Forelimb muscle (tissue), 1 donor: ENCODE measurements at regions not wholly inside any gene's neighbourhood (a gene's known extent, or its start where the extent isn't known, plus 50 kb on each side); places are given as distances from the start of the nearest gene placed in this dataset.
"Not testable (repeated sequence)": the region's sequence is repeated elsewhere in the genome, so short reads cannot be mapped to it uniquely, and the experiment has no call there.

Experiments used
- DNase-seq: peaks from one replicate; pipeline ENCODE4 v3.0.0-alpha.2; 2013; ENCODE audit warnings: low read depth

DNA sequence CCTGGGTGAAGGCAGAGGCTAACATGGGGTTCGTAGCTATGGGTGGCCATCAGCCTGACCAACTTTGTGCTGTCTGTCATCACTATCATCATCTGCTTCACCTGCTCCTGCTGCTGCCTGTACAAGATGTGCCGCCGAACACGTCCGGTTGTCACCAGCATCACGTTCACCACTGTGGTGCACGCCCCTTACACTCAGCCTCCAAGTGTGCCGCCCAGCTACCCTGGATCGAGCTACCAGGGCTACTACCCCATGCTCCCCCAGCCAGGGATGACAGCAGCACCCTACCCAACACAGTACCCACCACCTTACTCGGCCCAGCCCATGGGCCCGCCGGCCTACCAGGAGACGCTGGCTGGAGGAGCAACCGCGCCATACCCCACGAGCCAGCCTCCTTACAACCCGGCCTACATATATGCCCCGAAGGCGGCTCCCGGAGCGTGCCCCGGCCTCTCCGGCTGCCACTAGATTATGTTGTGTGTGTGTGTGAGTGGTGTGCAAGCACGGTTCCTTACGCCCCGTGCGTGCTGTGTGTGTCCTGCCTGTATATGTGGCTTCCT is 213.4 kb upstream of the XIST start:
- no peak for DNase-seq

DNA sequence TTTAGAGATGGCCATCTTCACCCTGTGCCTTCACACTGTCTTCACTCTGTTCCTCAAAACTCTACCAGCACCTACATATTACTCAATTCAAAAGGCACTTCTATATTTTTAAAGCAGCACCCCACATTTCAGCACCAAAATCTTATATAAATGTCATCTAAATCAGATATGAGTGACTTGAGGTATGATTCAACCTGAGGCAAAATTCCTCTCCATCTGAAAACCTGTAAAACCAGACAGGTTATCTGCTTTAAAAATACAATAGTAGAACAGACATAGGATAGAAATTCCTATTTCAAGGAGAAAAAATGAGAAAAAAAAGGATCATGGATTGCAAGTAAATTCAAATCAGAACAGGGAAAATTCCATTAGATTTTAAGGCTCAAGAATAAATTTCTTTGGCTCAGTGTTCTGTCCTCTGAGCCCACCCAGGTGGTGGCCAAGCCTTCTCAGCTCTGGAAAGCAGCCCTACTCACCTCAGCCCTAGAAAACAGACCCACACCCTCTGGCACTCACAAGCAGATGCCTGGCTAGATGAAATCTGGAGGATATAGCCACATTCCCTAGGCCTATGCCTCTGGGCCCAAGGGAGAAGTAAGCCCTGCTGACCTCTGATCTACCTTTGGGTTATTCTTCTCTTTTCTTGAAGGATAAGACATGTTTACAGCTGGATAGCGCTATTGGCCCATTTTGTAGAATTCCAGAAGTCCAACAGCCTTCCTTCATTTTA is 211.1 kb upstream of the XIST start:
- no peak for DNase-seq

DNA sequence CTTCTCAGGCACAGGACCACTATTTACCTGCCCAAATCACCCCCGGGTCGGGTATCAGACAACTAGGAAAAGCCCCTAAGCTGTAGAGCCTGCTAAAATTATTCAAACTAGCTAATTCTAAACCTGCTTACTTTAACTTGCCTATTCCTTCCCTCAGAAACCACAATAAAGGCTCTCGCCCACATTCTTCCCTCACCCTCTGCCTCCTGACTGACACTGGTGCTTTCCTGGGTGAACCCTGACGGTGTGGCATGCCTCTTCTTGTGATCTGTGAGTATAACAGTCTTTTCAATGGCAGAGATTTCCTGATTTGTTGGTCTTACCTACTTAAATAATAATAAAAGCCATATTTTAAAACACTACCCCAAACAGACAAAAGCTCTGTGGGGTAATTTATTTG is 209.4 kb upstream of the XIST start:
- DNase-seq, result no peak

DNA sequence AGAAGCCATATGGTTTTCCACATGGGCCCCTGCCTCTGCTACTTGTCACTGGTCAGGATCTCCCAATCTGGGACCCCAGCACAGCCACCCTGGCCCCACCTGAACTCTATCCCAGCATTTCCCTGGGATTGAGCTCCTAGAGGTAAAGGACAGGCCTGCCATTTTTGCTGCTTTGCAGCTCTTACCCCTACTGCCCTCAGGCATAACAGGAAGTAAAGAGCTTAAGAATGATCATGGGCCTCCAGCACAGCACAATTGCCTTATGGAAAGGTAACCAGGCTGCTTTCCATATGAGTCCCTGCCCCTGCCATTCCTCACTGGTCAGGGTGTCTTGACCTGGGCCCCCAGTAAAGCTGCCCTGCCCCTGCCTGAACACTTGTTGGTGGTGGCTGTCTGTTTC is 196.6 kb upstream of the XIST start:
- DNase-seq, result no peak

DNA sequence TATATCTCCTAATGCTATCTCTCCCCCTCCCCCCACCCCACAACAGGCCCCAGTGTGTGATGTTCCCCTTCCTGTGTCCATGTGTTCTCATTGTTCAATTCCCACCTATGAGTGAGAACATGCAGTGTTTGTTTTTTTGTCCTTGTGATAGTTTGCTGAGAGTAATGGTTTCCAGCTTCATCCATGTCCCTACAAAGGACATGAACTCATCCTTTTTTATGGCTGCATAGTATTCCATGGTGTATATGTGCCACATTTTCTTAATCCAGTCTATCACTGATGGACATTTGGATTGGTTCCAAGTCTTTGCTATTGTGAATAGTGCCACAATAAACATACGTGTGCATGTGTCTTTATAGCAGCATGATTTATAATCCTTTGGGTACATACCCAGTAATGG is 181.6 kb upstream of the XIST start:
- DNase-seq, result not testable (repeated sequence)

DNA sequence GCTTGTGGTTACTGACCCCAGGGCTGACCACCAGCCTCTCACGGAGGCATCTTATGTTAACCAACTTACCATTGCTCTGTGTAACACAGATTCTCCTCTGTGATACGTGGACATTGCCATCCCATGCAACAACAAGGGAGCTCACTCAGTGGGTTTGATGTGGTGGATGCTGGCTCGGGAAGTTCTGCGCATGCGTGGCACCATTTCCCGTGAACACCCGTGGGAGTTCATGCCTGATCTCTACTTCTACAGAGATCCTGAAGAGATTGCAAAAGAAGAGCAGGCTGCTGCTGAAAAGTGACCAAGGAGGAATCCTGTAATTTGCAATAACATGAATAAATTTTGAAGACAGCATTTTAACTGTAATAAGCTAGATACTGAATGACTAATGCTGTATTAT is 179.0 kb upstream of the XIST start:
- DNase-seq, result not testable (repeated sequence)

DNA sequence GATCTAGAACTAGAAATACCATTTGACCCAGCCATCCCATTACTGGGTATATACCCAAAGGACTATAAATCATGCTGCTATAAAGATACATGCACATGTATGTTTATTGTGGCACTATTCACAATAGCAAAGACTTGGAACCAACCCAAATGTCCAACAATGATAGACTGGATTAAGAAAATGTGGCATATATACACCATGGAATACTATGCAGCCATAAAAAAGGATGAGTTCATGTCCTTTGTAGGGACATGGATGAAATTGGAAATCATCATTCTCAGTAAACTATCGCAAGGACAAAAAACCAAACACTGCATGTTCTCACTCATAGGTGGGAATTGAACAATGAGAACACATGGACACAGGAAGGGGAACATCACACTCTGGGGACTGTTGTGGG is 178.3 kb upstream of the XIST start:
- DNase-seq, result not testable (repeated sequence)

DNA sequence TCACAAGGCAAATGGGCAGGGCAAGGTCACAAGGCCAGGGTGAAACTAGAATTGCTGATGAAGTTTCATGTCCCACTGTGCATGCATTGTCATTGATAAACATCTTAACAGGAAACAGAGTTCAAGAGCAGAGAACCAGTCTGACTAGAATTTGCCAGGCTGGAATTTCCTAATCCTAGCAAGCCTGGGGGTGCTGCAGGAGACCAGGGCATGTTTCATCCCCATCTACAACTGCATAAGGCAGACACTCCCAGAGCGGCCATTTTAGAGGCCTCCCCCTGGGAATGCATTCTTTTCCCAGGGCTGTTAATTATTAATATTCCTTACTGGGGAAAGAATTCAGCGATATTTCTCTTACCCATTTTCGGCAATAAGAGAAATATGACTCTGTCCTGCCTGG is 172.6 kb upstream of the XIST start:
- DNase-seq, result not testable (repeated sequence)

DNA sequence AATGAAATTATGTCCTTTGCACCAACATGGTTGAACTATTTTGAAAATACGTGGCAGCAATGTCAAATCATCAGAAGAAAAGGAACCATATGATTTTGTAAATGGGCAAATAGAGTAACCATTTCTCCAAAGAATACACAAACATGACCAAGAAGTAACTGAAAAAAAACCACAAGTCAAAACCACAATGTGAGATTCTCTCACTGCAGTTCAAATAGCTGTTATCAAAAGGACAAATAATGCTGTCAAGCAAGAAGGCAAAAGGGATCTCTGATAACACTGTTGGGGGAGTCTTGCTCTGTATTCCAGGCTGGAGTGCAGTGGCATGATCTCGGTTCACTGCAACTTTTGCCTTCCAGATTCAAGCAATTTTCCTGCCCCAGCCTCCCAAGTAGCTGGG is 170.7 kb upstream of the XIST start:
- no peak for DNase-seq

DNA sequence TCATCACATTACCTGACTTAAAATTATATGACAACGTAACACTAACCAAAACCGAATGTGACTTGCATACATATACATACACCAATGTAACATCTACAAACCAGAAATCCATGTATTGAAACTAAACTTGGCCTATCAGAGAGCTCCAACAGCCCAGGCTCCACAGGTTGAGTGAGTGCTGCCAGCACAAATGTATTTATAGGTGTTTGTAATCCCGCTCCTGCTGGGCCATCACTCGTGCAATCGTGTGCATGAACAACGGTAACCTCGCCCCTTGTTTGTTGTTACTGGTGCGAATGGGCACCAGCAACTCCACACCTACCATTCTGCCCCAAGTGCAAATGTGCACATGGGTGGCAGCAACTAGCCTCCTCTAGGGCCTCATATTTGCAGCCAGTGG is 165.7 kb upstream of the XIST start:
- DNase-seq, result no peak

DNA sequence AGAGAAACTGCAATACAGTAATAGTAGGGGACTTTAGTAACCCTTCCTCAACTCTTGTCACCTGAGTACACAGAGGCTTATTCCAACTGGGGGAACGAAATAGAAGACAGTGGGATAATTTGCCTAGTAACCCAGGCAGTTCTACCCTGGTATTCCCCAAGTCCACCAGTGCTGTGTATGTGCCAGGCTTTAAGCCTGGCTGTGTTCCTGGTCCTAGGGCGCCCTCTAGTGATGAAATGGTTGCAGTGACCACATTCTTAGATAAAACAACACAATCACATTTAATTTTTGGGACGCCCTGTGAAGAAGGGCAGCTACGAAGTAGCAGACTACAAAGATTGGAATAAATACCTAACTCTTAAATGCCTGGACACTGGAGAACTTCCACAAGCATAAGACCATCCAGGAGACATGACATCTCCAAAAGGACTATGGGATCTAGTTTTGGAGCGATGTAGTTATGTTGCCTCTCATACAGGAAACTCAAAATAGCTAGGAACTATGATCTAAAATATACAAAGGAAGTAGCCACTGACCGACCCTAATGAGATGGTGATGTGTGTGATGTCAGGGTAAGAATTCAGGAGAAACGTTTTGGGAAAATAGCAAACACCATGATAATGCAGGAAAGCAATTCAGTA is 163.0 kb upstream of the XIST start:
- DNase-seq, result peak; percentile 6

DNA sequence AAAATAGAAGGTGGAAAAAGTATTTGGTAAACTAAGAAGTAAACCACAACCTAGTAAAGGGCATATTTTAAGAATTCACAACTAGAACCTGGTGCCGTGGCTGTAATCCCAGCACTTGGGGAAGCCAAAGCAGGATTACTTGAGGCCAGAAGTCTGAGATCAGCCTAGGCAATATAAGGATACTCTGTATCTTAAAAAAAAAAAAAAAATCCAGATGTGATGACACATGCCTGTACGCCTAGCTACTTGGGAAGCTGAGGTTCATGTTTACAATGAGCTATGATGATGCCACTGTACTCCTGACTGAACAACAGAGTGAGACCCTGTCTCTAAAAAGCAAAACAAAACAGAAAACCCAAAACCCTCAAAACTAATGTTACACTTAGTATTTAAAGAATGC is 156.5 kb upstream of the XIST start:
- no peak for DNase-seq

DNA sequence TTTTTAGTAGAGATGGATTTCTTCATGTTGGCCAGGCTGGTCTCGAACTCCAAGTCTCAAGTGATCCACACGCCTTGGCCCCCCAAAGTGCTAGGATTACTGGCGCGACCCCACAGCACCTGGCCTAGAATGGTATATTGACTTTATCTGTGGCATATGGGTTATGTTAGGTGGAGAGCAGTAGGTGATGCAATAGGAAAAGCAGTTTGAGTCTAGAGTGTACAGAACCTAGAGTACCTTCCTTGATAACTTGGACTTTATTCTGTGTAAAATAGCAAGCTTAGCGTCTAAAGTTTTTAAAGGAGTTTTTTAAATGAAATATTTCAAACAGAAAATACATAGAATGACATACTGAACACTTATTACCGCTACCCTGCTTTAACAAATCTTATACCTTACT is 139.5 kb upstream of the XIST start:
- no peak for DNase-seq

DNA sequence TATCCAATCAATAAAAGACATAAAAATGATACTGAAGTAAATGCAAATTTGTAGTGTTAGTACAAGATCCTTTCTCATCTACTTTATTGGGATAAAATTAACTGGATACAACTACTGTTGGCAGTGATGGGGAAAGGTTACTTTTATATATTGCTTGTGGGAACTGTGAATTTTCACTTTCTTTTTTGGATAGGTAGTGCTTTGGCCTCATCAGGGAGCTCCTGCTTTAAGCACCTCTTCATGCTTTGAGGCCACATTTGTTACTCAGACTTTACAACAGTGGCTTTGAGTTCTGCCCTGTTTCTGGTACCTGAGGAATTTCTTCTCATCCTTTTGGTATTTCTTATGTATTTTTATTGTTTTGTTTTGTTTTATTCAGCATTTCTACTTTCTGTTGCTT is 134.7 kb upstream of the XIST start:
- no peak for DNase-seq

DNA sequence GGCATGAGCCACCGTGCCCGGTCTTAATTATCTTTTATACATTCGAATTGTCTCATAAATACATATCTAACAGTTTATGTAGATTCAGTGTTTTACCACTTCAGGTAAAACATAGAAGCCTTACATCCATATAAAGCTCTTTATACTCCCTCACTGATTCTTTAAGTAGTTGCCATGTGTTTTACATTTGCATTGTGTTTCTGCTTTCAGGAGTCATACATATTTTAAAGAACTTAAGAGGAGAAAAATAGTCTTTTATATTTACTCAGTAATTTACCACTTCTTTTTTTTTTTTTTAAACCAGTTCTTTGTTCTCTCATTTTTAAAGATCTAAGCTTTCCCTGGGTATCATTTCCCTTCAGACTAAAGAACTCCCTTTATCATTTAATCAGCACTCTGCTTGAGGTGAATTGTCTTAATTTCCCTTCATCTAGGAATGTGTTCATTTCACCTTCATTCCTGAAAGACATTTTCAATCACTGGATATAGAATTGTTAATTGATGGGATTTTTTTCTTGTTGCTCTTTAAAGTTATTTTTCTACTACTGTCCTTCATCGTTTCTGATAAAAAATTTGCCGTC is 127.1 kb upstream of the XIST start:
- no peak for DNase-seq

DNA sequence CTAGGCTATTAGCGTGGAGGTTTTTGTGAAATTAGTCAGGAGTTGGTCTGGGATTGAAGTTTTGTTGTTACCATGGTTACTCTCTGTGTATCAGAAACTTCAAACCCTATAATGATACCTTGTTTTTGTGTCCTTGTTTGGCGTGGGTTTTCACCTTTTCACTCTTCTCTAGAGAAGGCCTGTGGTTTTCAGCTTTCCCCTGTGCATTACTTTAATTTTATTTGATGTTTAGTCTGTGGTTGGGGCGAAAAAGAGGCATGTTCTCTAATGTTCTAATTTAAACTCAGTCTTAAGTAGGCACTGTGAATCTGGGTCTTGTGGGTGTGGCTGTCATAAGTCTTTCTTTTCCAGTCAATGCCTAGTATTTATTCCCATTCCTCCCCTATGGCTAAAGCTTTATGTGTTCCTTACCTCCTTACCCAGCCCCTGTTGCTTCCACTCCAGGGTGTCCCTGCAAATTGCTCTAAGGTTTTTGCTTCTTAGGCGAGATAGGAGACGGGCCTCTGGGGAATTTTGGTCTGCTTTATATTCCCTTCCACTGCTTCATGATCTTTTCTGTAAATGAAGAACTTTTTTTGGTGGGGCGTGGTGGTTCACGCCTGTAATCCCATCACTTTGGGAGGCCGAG is 125.1 kb upstream of the XIST start:
- no peak for DNase-seq

DNA sequence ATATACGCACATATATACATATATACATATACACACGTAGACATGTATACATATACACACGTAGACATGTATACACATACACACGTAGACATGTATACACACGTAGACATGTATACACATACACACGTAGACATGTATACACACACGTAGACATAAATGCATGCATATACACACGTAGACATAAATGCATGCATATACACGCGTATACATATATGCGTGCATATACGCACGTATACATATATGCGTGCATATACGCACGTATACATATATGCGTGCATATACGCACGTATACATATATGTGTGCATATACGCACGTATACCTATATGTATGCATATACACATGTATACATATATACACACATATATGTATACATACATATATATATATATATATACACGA is 114.9 kb upstream of the XIST start:
- not testable (repeated sequence) for DNase-seq

DNA sequence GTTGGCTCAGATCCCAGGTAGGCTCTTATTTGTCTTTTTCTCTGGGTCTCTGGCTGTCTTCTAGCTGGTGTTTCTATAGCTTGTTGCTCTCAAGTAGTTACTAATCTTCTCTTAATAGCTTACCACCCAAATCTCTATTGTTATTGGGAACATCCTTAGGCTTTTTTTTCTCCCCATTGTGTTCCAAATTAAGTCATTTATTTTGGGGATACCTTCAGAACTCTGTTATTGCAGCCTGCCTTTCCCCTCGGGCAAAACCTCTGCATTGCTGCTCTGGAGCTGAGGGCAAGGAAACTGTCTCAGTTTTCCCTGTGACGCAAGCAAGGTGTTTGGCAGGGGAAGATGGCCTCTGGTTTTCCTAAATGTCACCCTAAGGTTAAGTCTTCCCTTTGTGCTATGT is 113.3 kb upstream of the XIST start:
- DNase-seq, result no peak

DNA sequence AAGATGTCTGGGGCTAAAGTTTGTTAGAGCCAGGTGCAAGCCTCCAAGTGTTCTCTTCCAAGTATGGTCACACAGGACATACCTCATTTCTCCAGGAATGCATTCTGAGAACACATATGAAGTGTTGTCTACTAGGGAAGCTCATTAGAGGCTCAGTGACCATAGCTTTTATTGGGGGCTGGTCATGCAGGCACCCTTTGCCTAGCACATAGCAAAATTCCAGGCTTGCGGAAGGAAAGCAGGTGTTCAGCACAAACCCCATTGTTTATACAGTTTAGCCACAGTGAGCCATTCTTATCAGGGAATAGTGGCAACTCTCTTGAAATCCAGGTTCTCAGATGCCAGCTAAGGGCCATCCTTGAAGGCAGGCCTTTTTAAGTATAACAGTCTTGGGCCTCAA is 112.1 kb upstream of the XIST start:
- no peak for DNase-seq

DNA sequence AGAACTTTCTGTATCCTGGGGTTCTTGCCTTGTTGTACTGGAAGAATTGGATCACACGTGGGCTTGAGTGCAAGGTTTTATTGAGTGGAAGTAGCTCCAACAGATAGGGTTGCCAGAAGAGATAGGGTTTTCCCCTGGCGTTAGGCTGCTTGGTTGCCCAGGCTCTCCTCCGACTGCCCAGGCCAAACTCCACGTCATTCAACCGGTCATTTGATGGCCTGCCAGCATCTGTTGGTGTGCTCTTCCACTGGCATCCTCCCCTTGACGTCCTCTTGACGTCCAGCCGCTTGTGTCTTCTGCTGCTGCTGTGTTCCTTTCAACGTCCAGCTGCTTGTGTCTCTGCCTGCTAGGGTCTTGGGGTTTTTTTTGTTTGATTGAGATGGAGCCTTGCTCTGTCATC is 111.2 kb upstream of the XIST start:
- DNase-seq, result no peak

DNA sequence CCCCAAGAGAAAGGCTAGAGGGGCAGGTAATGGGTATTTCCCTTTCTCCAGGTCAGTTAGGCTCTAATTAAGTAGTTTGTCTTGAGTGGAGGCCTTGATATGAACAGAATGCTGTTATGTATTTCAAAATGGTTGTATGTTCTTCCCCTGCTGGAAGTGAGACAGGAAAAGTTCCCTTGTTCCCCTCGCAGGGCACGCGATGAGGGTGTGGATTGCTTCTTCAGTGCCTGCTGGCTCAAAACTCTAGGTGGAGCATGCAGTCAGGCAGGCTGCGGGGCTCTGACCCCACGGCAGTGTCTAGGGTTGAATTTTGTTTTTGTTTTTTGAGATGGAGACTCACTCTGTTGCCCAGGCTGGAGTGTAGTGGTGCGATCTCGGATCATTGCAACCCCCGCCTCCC is 110.4 kb upstream of the XIST start:
- no peak for DNase-seq

DNA sequence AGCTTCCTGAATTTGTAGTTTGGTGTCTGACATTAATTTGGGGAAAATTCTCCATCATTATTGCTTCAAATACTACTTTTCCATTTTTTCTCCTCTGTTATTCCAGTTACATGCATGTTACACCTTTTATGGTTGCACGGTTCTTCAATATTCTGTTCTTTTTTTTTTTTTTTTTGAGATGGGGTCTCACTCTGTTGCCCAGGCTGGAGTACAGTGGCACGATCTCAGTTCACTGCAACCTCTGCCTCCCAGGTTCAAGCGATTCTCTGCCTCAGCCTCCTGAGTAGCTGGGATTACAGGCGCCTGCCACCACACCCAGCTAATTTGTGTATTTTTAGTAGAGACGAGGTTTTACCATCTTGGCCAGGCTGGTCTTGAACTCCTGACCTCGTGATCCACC is 109.4 kb upstream of the XIST start:
- DNase-seq, result not testable (repeated sequence)

DNA sequence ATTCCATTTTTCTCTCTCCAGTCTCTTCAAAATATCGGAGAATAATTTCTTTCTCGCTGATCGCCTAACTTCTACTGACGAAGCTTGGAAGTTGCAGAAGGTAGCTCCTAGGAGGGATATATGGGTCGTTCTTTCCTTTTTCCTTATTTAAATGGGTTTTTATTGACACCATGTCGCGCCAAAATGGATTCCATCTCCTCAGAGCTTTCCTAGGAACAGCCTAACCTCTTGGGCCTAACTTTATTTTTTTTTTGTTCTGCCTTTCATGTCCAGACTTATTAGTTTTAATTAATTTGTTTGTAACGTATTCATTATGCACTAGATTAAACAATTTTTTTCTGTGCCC is 92.0 kb upstream of the XIST start:
- DNase-seq, result no peak
